Muscle of back (tissue), 3 donors: ENCODE measurements at regions not wholly inside any gene's neighbourhood (a gene's known extent, or its start where the extent isn't known, plus 50 kb on each side); places are given as distances from the start of the nearest gene placed in this dataset.

Experiments
- DNase-seq, 3 donors: peaks; one replicate each; pipeline versions ENCODE4 v3.0.0 to v3.0.0-alpha.2; 2013

DNA sequence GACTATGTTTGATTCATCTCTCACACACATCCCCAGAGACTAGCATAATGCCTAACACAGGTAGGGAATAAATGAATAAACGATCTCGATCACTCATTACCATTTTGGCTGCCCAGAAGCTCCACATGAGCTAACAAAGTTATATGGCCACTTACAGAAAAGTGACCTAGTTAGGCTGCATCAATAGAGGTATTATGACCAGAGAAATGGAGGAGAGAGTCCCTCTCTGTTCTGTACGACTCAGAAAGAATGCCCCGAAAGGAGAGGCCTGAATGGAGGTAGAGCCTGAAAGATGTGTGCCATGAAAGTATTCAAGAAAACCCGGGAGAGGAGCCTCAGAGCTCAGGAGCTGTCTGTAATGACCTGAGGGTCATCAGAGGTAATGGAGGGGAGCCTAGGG is 208.2 kb upstream of the GRIK3 start:
- DNase-seq, result no peak

- no peak for DNase-seq
Observed at GRCh38 chr1:37243368-37244082, 209.2 kb upstream of the GRIK3 start.

DNA sequence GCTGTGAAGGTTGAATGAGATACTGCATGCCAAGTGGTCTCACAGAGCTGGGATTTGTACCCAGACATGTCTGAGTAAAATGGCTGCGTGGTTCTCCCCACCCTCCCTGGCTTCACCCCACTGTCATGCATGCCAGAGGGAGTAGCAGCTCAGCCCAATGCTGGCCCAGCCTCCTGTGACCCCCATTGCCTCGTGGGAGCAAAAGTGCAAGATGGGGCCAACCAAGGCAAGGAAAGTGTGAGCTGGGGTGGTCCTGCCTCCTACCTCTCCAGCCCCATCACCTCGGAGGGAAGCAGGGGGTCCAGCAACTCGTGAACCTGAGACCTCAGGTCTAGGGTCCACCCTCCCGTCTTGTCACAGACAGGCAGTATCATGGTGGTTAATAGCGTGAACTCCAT is 209.8 kb upstream of the GRIK3 start:
- no peak for DNase-seq

DNA sequence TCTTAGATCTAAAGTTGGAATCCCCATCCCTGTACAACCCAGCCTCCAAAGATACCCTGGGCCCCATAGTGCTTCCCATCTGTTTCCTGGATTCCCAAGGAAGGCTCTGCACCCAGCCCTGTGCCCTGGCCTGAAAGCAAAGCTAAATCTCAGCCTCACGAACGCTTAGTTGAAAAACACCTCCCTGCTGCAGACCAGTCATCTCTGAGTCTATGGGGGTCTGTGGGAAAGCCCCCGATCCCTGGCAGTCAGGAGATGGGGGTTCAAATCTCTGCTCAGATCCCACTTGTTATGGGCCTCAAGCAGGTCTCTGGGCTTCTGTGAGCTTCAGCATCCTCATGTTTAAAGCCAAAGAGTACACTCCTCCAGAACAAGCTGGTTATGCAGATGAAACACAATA is 210.5 kb upstream of the GRIK3 start:
- DNase-seq, result no peak

- DNase-seq, result no peak
Observed at GRCh38 chr1:37246631-37247030, 212.3 kb upstream of the GRIK3 start.

GRCh38 chr1:37250371-37250770 is 216.1 kb upstream of the GRIK3 start:
- DNase-seq, result no peak

DNA sequence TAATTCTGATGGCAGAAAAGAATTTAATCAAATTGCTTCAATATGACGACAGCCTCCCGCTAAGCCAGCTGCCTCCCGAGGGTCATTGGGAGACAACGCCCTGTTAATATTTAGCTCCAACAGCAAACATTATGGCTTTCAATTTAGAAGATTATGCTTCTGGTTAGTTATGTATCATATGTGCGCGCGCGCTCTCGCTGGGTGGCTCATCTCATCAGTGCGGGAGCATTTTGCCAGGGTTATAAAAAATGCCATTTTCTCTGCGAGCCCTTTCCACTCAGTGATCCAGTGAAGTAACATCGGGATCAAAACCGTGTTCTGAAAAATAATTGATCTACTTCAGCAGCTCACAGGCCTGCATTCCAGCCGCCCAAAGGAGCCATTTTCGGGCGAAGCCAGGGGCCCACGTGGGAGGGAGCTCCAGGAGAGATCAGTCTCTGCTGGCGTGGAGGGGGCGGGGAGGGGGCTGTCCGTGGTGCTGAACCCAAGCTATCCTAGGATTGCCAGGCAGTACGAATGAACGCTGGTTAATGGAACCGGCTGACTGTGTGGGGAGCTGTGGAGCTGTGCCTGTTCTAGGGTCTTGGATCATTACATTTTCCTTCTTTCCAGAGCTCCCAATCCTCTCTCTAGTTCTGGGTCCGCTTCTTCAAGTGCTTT is 219.1 kb upstream of the ZC3H12A start:
- peak; percentile 2 to 48 (median 26) for DNase-seq

DNA sequence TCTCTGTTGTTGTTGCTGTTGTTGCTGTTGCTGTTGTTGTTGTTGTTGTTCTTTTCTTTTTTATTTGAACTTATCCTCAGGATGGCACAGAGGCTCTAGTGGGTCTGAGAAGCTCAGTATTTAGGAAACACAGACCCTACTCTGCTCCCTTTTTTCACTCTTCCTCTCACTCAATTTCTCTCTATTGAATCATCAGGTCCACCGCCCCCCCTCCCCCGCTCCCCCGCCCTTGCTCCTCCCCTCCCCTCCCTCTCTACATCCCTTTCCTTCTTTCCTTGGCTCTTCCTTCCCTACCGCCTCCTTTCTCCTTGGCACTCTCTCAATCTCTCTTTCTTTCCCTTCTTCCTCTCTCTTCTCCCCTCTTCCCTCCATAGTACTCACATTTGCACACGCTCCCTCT is 218.5 kb upstream of the ZC3H12A start:
- DNase-seq, result no peak

- DNase-seq, result no peak
Observed at GRCh38 chr1:37257646-37258045, 216.7 kb upstream of the ZC3H12A start.

DNA sequence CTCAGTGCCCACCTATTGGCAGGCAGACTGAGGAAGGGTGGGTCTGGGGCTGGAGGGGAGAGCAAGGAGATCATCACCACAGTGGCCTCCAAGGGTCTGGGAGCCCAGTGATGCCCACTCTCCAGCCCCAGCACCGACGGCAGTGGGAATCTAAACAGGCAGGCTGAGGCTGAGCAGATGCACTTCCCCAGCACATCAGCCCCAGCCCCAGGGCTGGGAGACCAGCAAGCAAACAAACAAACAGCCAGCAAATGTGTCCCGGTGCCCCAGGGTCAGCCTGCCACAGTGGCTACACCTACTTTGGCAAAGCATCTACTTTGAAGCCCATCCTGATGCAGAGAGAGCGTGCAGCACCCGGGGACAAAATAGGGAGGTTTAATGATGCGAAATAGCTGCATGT is 216.3 kb upstream of the ZC3H12A start:
- DNase-seq, result no peak

- no peak for DNase-seq
Observed at GRCh38 chr1:37259019-37259418, 215.4 kb upstream of the ZC3H12A start.

DNA sequence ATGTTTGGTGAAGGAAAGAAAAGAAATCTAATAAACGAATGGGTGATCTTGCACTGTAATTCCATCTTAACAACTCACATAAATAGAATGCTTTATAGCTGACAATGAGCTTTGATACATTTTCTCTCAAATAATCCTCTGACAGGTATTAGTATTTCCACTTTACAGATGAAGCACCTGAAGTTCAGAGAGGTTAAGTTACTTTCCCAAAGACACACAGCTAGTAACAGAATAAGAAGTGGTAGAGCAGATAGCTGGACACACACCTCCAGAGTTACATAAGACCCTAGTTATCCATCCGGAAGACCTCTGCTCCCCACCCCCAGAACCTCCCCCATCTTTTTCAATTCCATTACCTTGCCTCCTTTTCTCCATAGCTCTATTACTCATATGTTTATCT is 213.3 kb upstream of the ZC3H12A start:
- no peak for DNase-seq

- no peak for DNase-seq
Observed at GRCh38 chr1:37262439-37263170, 211.8 kb upstream of the ZC3H12A start.

DNA sequence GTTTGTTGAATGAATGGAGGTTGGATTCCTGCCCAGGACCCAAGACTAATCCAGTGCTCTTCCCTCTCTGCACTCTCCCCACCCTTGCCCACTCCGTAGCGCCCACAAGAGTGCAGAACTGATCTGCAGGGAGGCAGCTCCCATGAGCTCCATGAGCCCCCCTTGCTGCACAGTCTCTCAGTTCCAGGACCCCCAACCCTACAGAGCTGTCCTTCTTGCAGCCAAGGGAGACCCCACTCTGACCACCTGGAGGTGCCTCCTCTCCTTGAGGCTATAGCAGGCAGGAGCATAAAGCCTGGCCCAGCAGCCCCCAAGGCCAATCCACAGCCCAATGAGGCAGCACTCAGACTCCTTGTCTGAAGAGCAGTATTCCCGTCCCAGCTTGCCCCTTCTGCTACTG is 209.2 kb upstream of the ZC3H12A start:
- DNase-seq, result no peak

GRCh38 chr1:37265786-37266667 is 208.4 kb upstream of the ZC3H12A start:
- DNase-seq, result no peak

DNA sequence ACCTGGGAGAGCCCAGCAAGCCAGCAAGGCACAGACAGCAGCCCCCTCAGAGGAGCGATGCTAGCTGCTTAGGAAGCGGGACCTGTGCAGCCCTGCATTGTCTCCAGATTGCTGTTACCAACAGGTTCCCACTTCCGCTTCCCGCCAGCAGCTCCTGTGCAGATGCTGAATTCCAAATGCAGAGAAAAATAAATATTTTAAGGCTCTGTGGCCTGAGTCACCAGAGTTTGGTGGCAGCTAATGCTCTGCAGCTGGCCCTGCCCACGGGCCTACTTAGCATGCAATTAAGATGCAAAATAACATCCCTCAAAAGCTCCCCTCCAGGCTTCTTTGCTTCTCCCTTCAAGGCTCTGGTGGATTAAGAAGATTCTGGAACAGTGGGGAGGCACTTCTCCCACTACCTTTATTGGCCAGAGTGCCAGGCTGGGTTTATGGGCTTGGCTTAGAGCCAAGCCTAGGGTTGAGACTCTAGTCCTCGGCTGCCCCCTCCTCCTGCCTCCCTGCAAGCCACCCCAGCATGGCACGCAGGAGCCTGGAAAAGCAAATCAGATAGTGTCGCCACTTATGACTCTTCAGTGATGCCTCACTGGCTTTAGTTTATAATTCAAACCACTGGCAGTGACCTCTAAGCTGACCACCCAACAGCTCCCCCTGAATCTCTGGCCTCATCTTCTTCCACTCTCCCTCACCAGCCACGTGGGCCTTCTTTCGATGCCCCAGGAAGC is 207.1 kb upstream of the ZC3H12A start:
- DNase-seq, result no peak

DNA sequence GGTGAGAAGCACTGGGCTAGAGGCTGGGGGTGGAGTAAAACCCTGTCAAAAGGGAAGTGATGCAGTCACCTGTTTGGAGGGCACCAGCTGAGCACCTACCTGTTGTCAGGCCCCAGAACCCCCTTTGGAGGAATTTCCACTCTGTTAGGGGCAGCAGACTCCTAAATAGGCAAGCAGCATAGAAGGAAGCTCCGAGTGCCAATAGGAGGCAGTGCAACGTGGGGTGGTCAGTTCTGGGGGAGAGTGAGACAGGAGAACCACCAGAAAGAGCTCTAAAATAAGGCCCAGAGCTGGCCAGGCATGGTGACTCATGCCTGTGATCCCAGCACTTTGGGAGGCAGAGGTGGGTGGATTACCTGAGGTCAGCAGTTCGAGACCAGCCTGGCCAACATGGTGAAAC is 203.7 kb upstream of the ZC3H12A start:
- DNase-seq, result no peak

DNA sequence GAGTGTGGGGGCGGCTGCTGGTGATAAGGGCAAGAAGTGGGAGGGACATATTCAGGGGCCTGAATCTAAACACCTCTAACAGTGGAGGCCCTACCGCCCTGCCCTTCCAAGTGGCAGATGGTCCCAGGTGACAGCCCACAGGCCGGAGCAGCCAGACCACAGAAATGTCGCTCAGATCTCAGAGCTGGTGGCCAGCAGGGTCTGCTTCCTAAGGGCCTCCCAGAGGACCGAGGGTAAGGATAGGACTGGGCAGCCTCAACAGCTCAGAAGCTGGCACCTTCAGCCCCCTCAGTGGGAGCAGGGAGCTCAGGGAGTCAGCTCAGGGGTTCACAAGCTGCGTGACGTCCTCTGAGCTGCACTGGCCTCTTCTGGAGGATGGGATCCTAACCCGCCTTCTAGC is 201.8 kb upstream of the ZC3H12A start:
- DNase-seq, result no peak

DNA sequence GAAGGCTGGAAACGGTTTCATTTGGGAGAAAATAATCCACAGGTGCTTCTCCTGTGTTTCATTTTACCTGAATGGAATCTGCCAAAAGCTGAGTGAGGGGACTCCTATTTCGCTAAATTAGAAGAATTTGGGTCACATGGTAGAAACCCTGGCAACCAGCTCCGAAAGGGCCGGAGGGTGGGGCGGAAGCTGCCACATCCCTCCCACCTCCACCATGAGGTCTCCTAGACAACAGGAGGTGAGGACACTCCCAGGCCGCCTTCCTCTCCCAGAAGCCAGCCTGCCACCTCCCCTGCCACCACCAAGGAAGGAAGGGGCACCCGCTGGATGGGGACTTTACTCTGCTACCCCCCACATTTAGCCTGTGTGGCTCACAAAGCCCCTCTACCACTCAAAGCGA is 199.9 kb upstream of the ZC3H12A start:
- no peak for DNase-seq

DNA sequence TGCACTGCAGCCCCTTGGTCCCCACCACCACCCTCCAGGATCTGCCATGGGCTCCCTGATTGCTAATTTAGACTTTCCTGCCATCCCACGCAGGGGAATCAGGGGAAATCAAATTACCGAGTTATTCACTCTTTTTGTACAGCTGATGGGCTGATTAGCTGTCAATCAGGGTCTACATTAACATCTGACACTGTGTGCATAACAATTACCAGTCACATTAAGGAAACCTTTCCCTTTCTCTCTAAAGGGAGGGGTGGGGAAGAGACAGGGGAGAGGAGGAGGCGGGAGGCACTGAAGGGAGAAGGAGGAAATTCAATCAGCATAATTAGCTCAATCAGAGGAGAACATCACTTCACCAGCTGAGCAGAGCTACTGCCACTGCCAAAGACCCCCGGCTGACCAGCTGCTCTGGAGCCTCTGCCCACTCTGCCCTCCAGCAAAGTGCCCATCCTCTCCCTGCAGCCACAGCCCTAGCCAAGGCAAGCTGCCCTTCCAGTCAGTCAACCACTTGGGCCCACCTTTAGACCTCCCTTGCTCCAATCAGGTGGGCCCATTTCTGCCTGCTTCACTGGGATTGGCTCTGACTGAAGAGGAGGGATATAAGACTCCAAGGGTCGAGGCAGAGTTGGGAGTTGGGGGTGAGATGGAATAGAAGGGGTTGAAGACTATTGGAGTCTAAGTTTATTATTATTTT is 199.3 kb upstream of the ZC3H12A start:
- DNase-seq, result no peak

DNA sequence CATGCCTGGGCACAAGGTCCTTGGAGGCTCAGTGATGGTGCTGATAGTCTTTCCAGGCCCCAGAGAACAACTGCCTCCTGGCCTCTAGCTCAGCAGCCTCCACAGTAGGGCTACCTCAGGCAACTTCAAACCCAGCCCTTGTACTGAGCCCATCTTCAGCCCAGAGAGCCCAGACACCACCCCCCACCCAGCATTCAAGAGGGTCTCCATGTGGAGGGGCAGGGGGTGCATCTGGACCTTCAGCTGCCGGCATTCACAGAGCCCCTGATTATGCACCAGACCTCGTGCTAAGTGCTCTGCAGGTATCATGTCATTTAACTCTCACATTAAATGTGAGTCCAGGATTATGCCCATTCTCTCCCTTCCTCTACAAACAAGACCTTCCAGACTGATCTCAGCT is 197.0 kb upstream of the ZC3H12A start:
- no peak for DNase-seq
